GM12878 (cell line): ENCODE measurements at regions not wholly inside any gene's neighbourhood (a gene's known extent, or its start where the extent isn't known, plus 50 kb on each side); places are given as distances from the start of the nearest gene placed in this dataset.

Experiments
- ATAC-seq: fragments of 200-7000 bp; cut with Tn5 transposase; 3 replicates; pipeline ENCODE4 v1.9.1; 2020; ENCODE audit warnings: mild to moderate bottlenecking, moderate library complexity
- BruUV-seq: library from RNA; stranded (reverse); fragments of 400-500 nt; replicated peaks from 2 replicates; lab custom pipeline; 2021; lab: Mats Ljungman, UMichigan
- CTCF ChIA-PET: fragments of 300-600 bp; sonication (Branson Sonifier 250); formaldehyde crosslinking; extraction: SDS; loops from one replicate; lab custom pipeline; 2021; ENCODE audit warnings: inconsistent platforms; lab: Yijun Ruan, JAX
- POLR2A ChIA-PET: fragments of 350-600 bp; formaldehyde crosslinking; extraction: SDS; loops from one replicate; lab custom pipeline; 2021; ENCODE audit warnings: inconsistent platforms; lab: Charles Lee
- RAD21 ChIA-PET: fragments of 300-600 bp; sonication (Branson Sonifier 250); formaldehyde crosslinking; loops from one replicate; lab custom pipeline; 2023; ENCODE audit warnings: antibody characterized with exemption; ENCODE audit not compliant: unreplicated experiment; lab: Charles Lee
- SMC1A ChIA-PET: fragments of 300-600 bp; sonication (Branson Sonifier 250); formaldehyde crosslinking; loops from one replicate; lab custom pipeline; 2023; ENCODE audit not compliant: unreplicated experiment, uncharacterized antibody; lab: Charles Lee
- DNase-seq: peaks from one replicate; pipeline ENCODE4 v3.0.0-alpha.2; 2011; ENCODE audit warnings: low read depth, low spot score
- FAIRE-seq: peaks from 3 replicates; lab custom pipeline; 2011; peaks lifted over from hg19 to GRCh38; lab: Jason Lieb, UNC
- H2AFZ ChIP-seq: 2 replicates; pipeline ENCODE4 v1.6.0; 2011; ENCODE audit warnings: low read depth, low read length, control low read depth; ENCODE audit not compliant: control insufficient read depth
- H3K27ac ChIP-seq: 2 replicates; pipeline ENCODE4 v1.5.1; 2011; ENCODE audit warnings: control low read depth; ENCODE audit not compliant: control insufficient read depth, insufficient read depth
- H3K27me3 ChIP-seq, 2 experiments: replicated peaks in 1 of 2; 2 replicates each; pipeline versions ENCODE4 v1.6.0 to v1.6.1; 2011; ENCODE audit warnings: low read length in 1 of 2; ENCODE audit not compliant: control insufficient read depth in 2 of 2, insufficient read depth in 2 of 2
- H3K36me3 ChIP-seq, 2 experiments: 2 replicates each; pipeline ENCODE4 v1.5.1; 2011; ENCODE audit warnings: low read length in 1 of 2; ENCODE audit not compliant: control insufficient read depth in 2 of 2, insufficient read depth in 2 of 2
- H3K4me1 ChIP-seq: 2 replicates; pipeline ENCODE4 v1.6.1; 2011; ENCODE audit warnings: mild to moderate bottlenecking, low read length, moderate library complexity, mixed read lengths; ENCODE audit not compliant: control insufficient read depth, insufficient read depth
- H3K4me2 ChIP-seq: 2 replicates; pipeline ENCODE4 v1.6.0; 2011; ENCODE audit warnings: control low read depth; ENCODE audit not compliant: control insufficient read depth, insufficient read depth
- H3K4me3 ChIP-seq: fragments of 200-600 bp; sonication (generic); 2 replicates; pipeline ENCODE4 v1.5.1; 2016
- H3K79me2 ChIP-seq: 2 replicates; pipeline ENCODE4 v1.6.0; 2011; ENCODE audit warnings: low read length; ENCODE audit not compliant: control insufficient read depth, insufficient read depth
- H3K9ac ChIP-seq: 2 replicates; pipeline ENCODE4 v1.8.0; 2011; ENCODE audit warnings: low read length, control low read depth, mixed read lengths; ENCODE audit not compliant: control insufficient read depth, insufficient read depth
- H3K9me3 ChIP-seq: replicated peaks from 3 replicates; pipeline ENCODE4 v1.5.1; 2011; ENCODE audit warnings: mild to moderate bottlenecking, low read length; ENCODE audit not compliant: control insufficient read depth, insufficient read depth
- H4K20me1 ChIP-seq: 2 replicates; pipeline ENCODE4 v1.6.0; 2011; ENCODE audit not compliant: control insufficient read depth, insufficient read depth
- BRCA1 ChIP-seq: IDR thresholded peaks from 2 replicates; pipeline ENCODE4 v1.6.1; 2011; ENCODE audit warnings: low read depth, low read length, improper control_type of control experiment
- WGBS: methylation state at CpG from one replicate; pipeline ENCODE4 v1.1.6; 2016; ENCODE audit warnings: low lambda C conversion rate; ENCODE audit not compliant: insufficient replicate concordance, insufficient coverage; ENCODE audit errors: missing lambda C conversion rate; 5-methylcytosine and 5-hydroxymethylcytosine counted together
- in situ Hi-C: fragments of 300-500 bp; cut with MboI; formaldehyde crosslinking; loops from 9 replicates; pipeline ENCODE4 v1.14.3; 2018; ENCODE audit warnings: mixed read lengths
- intact Hi-C: fragments of 100-400 bp; cut with micrococcal nuclease; formaldehyde crosslinking; loops from one replicate; pipeline ENCODE4 v1.14.2; 2022; ENCODE audit not compliant: unreplicated experiment
- TF ChIP-seq, protein P1 (sequence below): fragments of 150-350 bp; IDR thresholded peaks from 2 replicates; pipeline ENCODE4 v1.6.1; 2014; ENCODE audit warnings: mild to moderate bottlenecking, low read depth, low read length
- TF ChIP-seq, protein P2 (sequence below): fragments of 450-650 bp; IDR thresholded peaks from 2 replicates; pipeline ENCODE4 v1.6.1; 2017; ENCODE audit warnings: mild to moderate bottlenecking
- TF ChIP-seq, protein P3 (sequence below): IDR thresholded peaks from 2 replicates; pipeline ENCODE4 v1.6.1; 2012; ENCODE audit warnings: low read depth, low read length, improper control_type of control experiment

DNA sequence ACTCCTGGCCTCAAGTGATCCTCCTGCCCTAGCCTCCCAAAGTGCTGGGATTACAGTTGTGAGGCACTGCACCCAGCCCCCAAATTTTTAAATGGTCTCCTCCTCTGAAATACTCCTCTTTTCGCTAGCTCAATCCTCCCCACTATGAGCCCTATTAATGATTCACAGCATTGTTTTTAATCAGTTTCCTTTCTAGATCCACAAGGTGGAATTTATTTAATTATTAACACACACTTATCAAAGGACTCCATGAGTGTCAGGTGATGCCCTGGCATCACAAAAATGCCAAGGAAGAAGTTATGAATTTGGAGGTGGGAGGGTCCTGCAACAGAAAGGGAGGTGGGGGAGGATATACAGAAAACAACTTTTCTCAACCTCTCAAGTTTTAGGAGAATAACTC is 806.5 kb downstream of the PRELID2 start:
- RAD21 ChIA-PET, result no interaction called here

More for the DNA sequence above, 806.5 kb downstream of the PRELID2 start:
- FAIRE-seq (no peak), ATAC-seq (no peak)
- 0% methylated on average over 1 of the region's 1 CpG for WGBS
- SMC1A ChIA-PET, result no interaction called here
- Histone ChIP-seq H3K4me3 (no peak overlapping the region), H3K4me1 (no peaks in the 10 kb centered on the region), H3K27me3 (no peaks in the 10 kb centered on the region), H3K9ac (no peak overlapping the region), H3K27ac (no peak overlapping the region)
- in situ Hi-C loops (no loop called here), intact Hi-C loops (no loop called here)
- TF ChIP-seq, protein P1, sequence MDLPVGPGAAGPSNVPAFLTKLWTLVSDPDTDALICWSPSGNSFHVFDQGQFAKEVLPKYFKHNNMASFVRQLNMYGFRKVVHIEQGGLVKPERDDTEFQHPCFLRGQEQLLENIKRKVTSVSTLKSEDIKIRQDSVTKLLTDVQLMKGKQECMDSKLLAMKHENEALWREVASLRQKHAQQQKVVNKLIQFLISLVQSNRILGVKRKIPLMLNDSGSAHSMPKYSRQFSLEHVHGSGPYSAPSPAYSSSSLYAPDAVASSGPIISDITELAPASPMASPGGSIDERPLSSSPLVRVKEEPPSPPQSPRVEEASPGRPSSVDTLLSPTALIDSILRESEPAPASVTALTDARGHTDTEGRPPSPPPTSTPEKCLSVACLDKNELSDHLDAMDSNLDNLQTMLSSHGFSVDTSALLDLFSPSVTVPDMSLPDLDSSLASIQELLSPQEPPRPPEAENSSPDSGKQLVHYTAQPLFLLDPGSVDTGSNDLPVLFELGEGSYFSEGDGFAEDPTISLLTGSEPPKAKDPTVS, result no peak
- TF ChIP-seq, protein P2, sequence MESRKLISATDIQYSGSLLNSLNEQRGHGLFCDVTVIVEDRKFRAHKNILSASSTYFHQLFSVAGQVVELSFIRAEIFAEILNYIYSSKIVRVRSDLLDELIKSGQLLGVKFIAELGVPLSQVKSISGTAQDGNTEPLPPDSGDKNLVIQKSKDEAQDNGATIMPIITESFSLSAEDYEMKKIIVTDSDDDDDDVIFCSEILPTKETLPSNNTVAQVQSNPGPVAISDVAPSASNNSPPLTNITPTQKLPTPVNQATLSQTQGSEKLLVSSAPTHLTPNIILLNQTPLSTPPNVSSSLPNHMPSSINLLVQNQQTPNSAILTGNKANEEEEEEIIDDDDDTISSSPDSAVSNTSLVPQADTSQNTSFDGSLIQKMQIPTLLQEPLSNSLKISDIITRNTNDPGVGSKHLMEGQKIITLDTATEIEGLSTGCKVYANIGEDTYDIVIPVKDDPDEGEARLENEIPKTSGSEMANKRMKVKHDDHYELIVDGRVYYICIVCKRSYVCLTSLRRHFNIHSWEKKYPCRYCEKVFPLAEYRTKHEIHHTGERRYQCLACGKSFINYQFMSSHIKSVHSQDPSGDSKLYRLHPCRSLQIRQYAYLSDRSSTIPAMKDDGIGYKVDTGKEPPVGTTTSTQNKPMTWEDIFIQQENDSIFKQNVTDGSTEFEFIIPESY, result no peak
- TF ChIP-seq, protein P3, sequence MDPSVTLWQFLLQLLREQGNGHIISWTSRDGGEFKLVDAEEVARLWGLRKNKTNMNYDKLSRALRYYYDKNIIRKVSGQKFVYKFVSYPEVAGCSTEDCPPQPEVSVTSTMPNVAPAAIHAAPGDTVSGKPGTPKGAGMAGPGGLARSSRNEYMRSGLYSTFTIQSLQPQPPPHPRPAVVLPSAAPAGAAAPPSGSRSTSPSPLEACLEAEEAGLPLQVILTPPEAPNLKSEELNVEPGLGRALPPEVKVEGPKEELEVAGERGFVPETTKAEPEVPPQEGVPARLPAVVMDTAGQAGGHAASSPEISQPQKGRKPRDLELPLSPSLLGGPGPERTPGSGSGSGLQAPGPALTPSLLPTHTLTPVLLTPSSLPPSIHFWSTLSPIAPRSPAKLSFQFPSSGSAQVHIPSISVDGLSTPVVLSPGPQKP, result no peak
- no peak for TF ChIP-seq BRCA1
- TF ChIP-seq, all 136 proteins: peak for 0
- POLR2A ChIA-PET, result no interaction called here
- Histone ChIP-seq H4K20me1 (no peaks in the 10 kb centered on the region), H3K36me3 (no peaks in the 10 kb centered on the region), H3K4me2 (no peak overlapping the region), H2AFZ (no peak overlapping the region), H3K79me2 (no peaks in the 10 kb centered on the region), H3K9me3 (no peaks in the 10 kb centered on the region)
- no peak for DNase-seq
- CTCF ChIA-PET, result no interaction called here
- BruUV-seq, result no TSS peak
